T-cell (primary cell): ENCODE measurements at regions not wholly inside any gene's neighbourhood (a gene's known extent, or its start where the extent isn't known, plus 50 kb on each side); places are given as distances from the start of the nearest gene placed in this dataset.
"Not testable (repeated sequence)": the region's sequence is repeated elsewhere in the genome, so short reads cannot be mapped to it uniquely, and the experiment has no call there.

Experiments used
- ATAC-seq, 4 experiments: fragments of 200-7000 bp in 3 of 4; fragments of 150-1000 bp in 1 of 4; cut with Tn5 transposase; replicated peaks in 1 of 4; 1 replicate in 3 of 4; 2 replicates in 1 of 4; pipeline ENCODE4 v1.10.0; 2021; ENCODE audit warnings: moderate library complexity in 3 of 4, mild to moderate bottlenecking in 2 of 4, moderate number of reproducible peaks in 1 of 4
- CTCF ChIA-PET, 2 donors: fragments of 300-600 bp; sonication (Branson Sonifier 250); formaldehyde crosslinking; loops; one replicate each; lab custom pipeline; 2022; ENCODE audit warnings: antibody characterized with exemption in 2 of 2; lab: Charles Lee
- POLR2A ChIA-PET, 2 donors: fragments of 300-600 bp; sonication (Branson Sonifier 250); formaldehyde crosslinking; loops; one replicate each; lab custom pipeline; 2022; ENCODE audit warnings: antibody characterized with exemption in 2 of 2; lab: Charles Lee
- DNase-seq, 35 experiments: peaks; one replicate each; pipeline versions ENCODE4 v3.0.0 to v3.0.0-alpha.2; 2013 to 2023
- H3K27ac ChIP-seq: one replicate; pipeline ENCODE4 v1.5.1; 2013; ENCODE audit warnings: low read length
- H3K27me3 ChIP-seq, 2 experiments: replicated peaks in 1 of 2; 1 replicate in 1 of 2; 2 replicates in 1 of 2; pipeline versions ENCODE4 v1.6.1 to v1.7.0; 2013; ENCODE audit warnings: low read length in 1 of 2, mixed read lengths in 1 of 2; ENCODE audit not compliant: control insufficient read depth in 2 of 2, insufficient read depth in 2 of 2; ENCODE audit errors: extremely low read depth in 1 of 2
- H3K36me3 ChIP-seq, 2 donors: 1 replicate in 1 of 2; 2 replicates in 1 of 2; pipeline versions ENCODE4 v1.6.1 to v1.7.0; 2013; ENCODE audit warnings: low read length in 1 of 2; ENCODE audit not compliant: control insufficient read depth in 2 of 2, insufficient read depth in 1 of 2; ENCODE audit errors: extremely low read depth in 1 of 2
- H3K4me1 ChIP-seq, 2 experiments: 1 replicate in 1 of 2; 2 replicates in 1 of 2; pipeline versions ENCODE4 v1.6.1 to v1.7.0; 2013; ENCODE audit warnings: low read length in 2 of 2, mixed read lengths in 1 of 2; ENCODE audit not compliant: insufficient read depth in 2 of 2, control insufficient read depth in 1 of 2; ENCODE audit errors: extremely low read depth in 1 of 2
- H3K4me3 ChIP-seq, 2 donors: 1 replicate in 1 of 2; 2 replicates in 1 of 2; pipeline versions ENCODE4 v1.5.1 to v1.7.0; 2013; ENCODE audit warnings: mild to moderate bottlenecking in 2 of 2, low read length in 1 of 2, moderate library complexity in 1 of 2; ENCODE audit not compliant: control insufficient read depth in 1 of 2; ENCODE audit errors: extremely low read depth in 1 of 2
- H3K9me3 ChIP-seq: 2 replicates; pipeline ENCODE4 v1.7.0; 2013
- H3K27ac Mint-ChIP-seq, 2 donors: one replicate each; pipeline ENCODE4 v1.8.0; 2020 to 2021; ENCODE audit warnings: mild to moderate bottlenecking in 2 of 2, mixed read lengths in 2 of 2
- H3K27me3 Mint-ChIP-seq, 2 donors: one replicate each; pipeline ENCODE4 v1.8.0; 2021 to 2022; ENCODE audit warnings: mixed read lengths in 2 of 2
- H3K36me3 Mint-ChIP-seq: one replicate; pipeline ENCODE4 v1.8.0; 2021; ENCODE audit warnings: mixed read lengths
- H3K4me1 Mint-ChIP-seq, 3 donors: one replicate each; pipeline ENCODE4 v1.8.0; 2020 to 2022; ENCODE audit warnings: mixed read lengths in 3 of 3, mild to moderate bottlenecking in 1 of 3
- H3K4me3 Mint-ChIP-seq, 3 donors: one replicate each; pipeline ENCODE4 v1.8.0; 2020 to 2022; ENCODE audit warnings: mild to moderate bottlenecking in 3 of 3, mixed read lengths in 3 of 3, moderate library complexity in 3 of 3
- H3K9me3 Mint-ChIP-seq, 3 donors: one replicate each; pipeline ENCODE4 v1.8.0; 2020 to 2022; ENCODE audit warnings: mixed read lengths in 3 of 3
- WGBS: methylation state at CpG from one replicate; pipeline ENCODE4 v1.1.5; 2013; ENCODE audit warnings: missing lambda C conversion rate; ENCODE audit not compliant: insufficient coverage; 5-methylcytosine and 5-hydroxymethylcytosine counted together

GRCh38 chr4:87913896-87914295, 61.6 kb upstream of the SPP1 start:
- H3K27ac Mint-ChIP-seq: no peak overlapping the region
- ChIA-PET CTCF (interaction anchor here in 1 of 2 donors (0.5 kb wide), 1 partner anchor 1114 kb away, joined by 6 read pairs; no protein-coding TSS in a partner anchor), POLR2A (no interaction called here)

GRCh38 chr4:87915621-87916020, 59.9 kb upstream of the SPP1 start:
- no peak for DNase-seq
- no peak overlapping the region for H3K4me3 ChIP-seq
- H3K27ac Mint-ChIP-seq: no peak overlapping the region
- no peaks in the 10 kb centered on the region for H3K9me3 Mint-ChIP-seq
- peaks cover 0 to 7% of the 10 kb centered on the region in 2 donors for H3K27me3 Mint-ChIP-seq
- no peaks in the 10 kb centered on the region for H3K4me1 ChIP-seq
- ChIA-PET POLR2A (no interaction called here), CTCF (no interaction called here)
- H3K27ac ChIP-seq: no peak overlapping the region
- no peak overlapping the region for H3K4me3 Mint-ChIP-seq
- no peaks in the 10 kb centered on the region for H3K36me3 ChIP-seq
- ATAC-seq: no peak
- 55% methylated on average over 5 of the region's 6 CpGs for WGBS
- H3K9me3 ChIP-seq: no peaks in the 10 kb centered on the region
- no peaks in the 10 kb centered on the region for H3K4me1 Mint-ChIP-seq
- no peaks in the 10 kb centered on the region for H3K27me3 ChIP-seq
- no peaks in the 10 kb centered on the region for H3K36me3 Mint-ChIP-seq

More at GRCh38 chr4:87913896-87914295, 61.6 kb upstream of the SPP1 start:
- WGBS: no CpG with 5 or more reads among the region's 3 CpGs
- peaks cover 8 to 15% of the 10 kb centered on the region in 2 donors for H3K27me3 Mint-ChIP-seq
- H3K4me1 ChIP-seq: no peaks in the 10 kb centered on the region
- no peak overlapping the region for H3K4me3 Mint-ChIP-seq
- no peaks in the 10 kb centered on the region for H3K9me3 Mint-ChIP-seq
- DNase-seq (no peak), ATAC-seq (no peak)
- no peaks in the 10 kb centered on the region for H3K9me3 ChIP-seq
- peaks cover 0 to 3% of the 10 kb centered on the region in 2 experiments for H3K27me3 ChIP-seq
- H3K36me3 ChIP-seq: no peaks in the 10 kb centered on the region
- H3K36me3 Mint-ChIP-seq: no peaks in the 10 kb centered on the region
- no peaks in the 10 kb centered on the region for H3K4me1 Mint-ChIP-seq
- H3K27ac ChIP-seq: no peak overlapping the region
- no peak overlapping the region for H3K4me3 ChIP-seq

DNA sequence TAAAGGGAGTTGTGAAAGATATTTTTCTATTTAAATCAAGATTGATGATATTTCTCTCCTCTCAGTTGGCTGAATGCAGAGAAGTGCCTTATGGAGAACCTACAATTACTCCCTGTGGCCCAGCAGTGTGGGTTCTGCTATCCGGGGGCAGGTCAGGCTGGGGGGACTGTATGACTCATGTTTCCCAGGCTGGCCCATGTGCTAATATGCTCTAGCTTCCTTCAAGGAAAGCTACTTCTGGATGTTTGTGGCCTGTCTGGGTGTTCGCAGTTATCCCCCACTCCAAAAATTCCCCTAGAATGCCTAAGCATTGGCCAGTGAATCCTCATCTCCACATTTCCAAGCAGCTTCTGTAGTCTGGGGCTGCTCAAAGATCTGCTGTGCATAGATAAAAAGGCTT, 58.9 kb upstream of the SPP1 start:
- H3K4me1 ChIP-seq: no peaks in the 10 kb centered on the region
- no peaks in the 10 kb centered on the region for H3K9me3 ChIP-seq
- peaks cover 0 to 7% of the 10 kb centered on the region in 2 donors for H3K27me3 Mint-ChIP-seq
- DNase-seq: no peak
- H3K27me3 ChIP-seq: no peaks in the 10 kb centered on the region
- H3K36me3 ChIP-seq: no peaks in the 10 kb centered on the region
- no peaks in the 10 kb centered on the region for H3K36me3 Mint-ChIP-seq
- no peak for ATAC-seq
- no peak overlapping the region for H3K4me3 ChIP-seq
- no peak overlapping the region for H3K27ac Mint-ChIP-seq
- CTCF ChIA-PET: interaction anchor here in 1 of 2 donors (0.5 kb wide), 1 partner anchor 251 kb away, joined by 3 read pairs; no protein-coding TSS in a partner anchor
- 100% methylated on average over 1 of the region's 2 CpGs for WGBS
- POLR2A ChIA-PET: no interaction called here
- H3K27ac ChIP-seq: no peak overlapping the region
- no peaks in the 10 kb centered on the region for H3K9me3 Mint-ChIP-seq
- H3K4me1 Mint-ChIP-seq: no peaks in the 10 kb centered on the region
- no peak overlapping the region for H3K4me3 Mint-ChIP-seq

- POLR2A ChIA-PET, H3K4me3 ChIP-seq, H3K4me1 ChIP-seq, H3K27ac ChIP-seq, H3K27me3 ChIP-seq, H3K27me3 Mint-ChIP-seq, H3K4me1 Mint-ChIP-seq, CTCF ChIA-PET, H3K36me3 ChIP-seq, H3K9me3 Mint-ChIP-seq, ATAC-seq, H3K36me3 Mint-ChIP-seq, DNase-seq, H3K4me3 Mint-ChIP-seq, H3K9me3 ChIP-seq, H3K27ac Mint-ChIP-seq: not testable (repeated sequence)
- no CpG with 5 or more reads among the region's 5 CpGs for WGBS
Measured at GRCh38 chr4:87917911-87918310, 57.6 kb upstream of the SPP1 start.

- Mint-ChIP-seq H3K4me3 (no peak overlapping the region), H3K27ac (no peak overlapping the region), H3K9me3 (no peaks in the 10 kb centered on the region), H3K36me3 (no peaks in the 10 kb centered on the region), H3K27me3 (peaks cover 0 to 7% of the 10 kb centered on the region in 2 donors), H3K4me1 (no peaks in the 10 kb centered on the region)
- Histone ChIP-seq H3K27me3 (no peaks in the 10 kb centered on the region), H3K36me3 (no peaks in the 10 kb centered on the region), H3K4me1 (no peaks in the 10 kb centered on the region), H3K9me3 (no peaks in the 10 kb centered on the region), H3K27ac (no peak overlapping the region), H3K4me3 (no peak overlapping the region)
- WGBS: no CpG with 5 or more reads among the region's 4 CpGs
- CTCF ChIA-PET: no interaction called here
- no peak for DNase-seq
- POLR2A ChIA-PET: no interaction called here
- ATAC-seq: no peak
Measured at GRCh38 chr4:87918314-87919058, 57.0 kb upstream of the SPP1 start.

DNA sequence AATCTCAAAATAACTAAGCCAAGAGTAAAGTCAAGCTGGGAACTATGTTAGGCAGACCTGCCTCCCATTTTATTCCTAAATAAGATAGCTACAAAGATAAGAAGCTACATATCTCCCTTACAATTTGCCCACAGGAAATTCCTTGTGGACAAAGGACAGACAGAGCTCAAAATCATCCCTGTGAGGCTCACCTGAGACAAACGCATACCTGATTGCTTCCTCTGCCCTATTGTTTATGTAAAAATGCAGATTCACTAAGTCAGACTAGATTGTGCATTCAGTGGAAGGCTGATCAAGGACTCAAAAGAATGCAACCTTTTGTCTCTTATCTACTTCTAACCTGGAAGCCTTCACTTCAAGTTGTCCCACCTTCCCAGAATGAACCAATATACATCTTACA, 56.2 kb upstream of the SPP1 start:
- H3K4me3 Mint-ChIP-seq, H3K27ac Mint-ChIP-seq, H3K27me3 Mint-ChIP-seq, H3K27me3 ChIP-seq, H3K4me3 ChIP-seq, ATAC-seq, H3K36me3 Mint-ChIP-seq, DNase-seq, H3K27ac ChIP-seq, H3K4me1 Mint-ChIP-seq, H3K4me1 ChIP-seq, H3K9me3 ChIP-seq, H3K36me3 ChIP-seq, H3K9me3 Mint-ChIP-seq, POLR2A ChIA-PET: not testable (repeated sequence)
- WGBS: no CpG with 5 or more reads among the region's 1 CpG
- CTCF ChIA-PET: interaction anchor here (0.5 to 0.8 kb wide), 2 partner anchors 31 to 52 kb away, joined by 3 read pairs; no protein-coding TSS in a partner anchor
